ENCODE measurements at regions not wholly inside any gene's neighbourhood (a gene's known extent, or its start where the extent isn't known, plus 50 kb on each side); places are given as distances from the start of the nearest gene placed in this dataset.

DNA sequence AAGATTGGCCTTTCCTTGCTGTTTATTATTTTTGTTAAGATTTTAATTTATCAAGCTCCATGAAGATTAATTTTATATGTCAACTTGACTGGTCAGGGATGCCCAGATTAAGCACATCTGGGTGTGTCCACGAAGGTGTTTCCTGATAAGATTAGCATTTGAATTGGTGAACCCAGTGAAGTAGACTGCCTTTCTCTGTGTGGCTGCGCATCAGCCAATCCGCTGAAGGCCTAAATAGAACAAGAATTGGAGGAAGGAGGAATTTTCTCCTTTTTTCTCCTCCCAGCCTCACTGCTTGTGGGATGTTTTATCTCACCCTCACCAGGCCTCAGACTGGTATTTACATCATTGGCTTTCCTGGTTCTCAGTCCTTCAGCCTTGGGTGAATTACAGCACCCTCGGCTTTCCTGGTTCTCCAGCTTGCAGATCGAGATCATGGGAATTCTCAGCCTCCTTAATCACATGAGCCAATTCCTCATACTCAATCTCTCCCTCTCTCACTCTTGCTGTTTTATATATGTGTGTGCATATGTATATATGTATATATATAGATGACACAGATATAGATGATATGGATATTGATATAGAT lies 135.4 kb upstream of the SPEF2 start:
- Histone ChIP-seq H3K9ac (ENCODE audit: low read length) (no peak overlapping the region), H3K9me3 (replicated peaks; ENCODE audit: insufficient read depth, low read length) (no peaks in the 10 kb centered on the region), H2AFZ (ENCODE audit: low read length) (no peak overlapping the region), H4K20me1 (ENCODE audit: insufficient read depth, low read length) (no peaks in the 10 kb centered on the region), H3K27me3 (replicated peaks; ENCODE audit: insufficient read depth, low read length) (no peaks in the 10 kb centered on the region), H3K4me1 (ENCODE audit: low read length) (peaks cover 11% of the 10 kb centered on the region), H3K4me2 (ENCODE audit: low read depth, low read length) (no peak overlapping the region), H3K79me2 (ENCODE audit: low read length) (no peaks in the 10 kb centered on the region), H3F3A (ENCODE audit: insufficient read depth, low read length) (no peaks in the 10 kb centered on the region), H3K36me3 (replicated peaks; ENCODE audit: insufficient read depth, low read length) (no peaks in the 10 kb centered on the region), H3K27ac (ENCODE audit: low read length) (no peak overlapping the region), H3K9me2 (replicated peaks; ENCODE audit: insufficient read depth, low read length) (no peaks in the 10 kb centered on the region), H3K4me3 (ENCODE audit: low read length) (no peak overlapping the region)
- no peak for TF ChIP-seq EZH2phosphoT487 (IDR thresholded peaks at IDR 0.05; ENCODE audit: low read length)
- TF ChIP-seq, protein P1, sequence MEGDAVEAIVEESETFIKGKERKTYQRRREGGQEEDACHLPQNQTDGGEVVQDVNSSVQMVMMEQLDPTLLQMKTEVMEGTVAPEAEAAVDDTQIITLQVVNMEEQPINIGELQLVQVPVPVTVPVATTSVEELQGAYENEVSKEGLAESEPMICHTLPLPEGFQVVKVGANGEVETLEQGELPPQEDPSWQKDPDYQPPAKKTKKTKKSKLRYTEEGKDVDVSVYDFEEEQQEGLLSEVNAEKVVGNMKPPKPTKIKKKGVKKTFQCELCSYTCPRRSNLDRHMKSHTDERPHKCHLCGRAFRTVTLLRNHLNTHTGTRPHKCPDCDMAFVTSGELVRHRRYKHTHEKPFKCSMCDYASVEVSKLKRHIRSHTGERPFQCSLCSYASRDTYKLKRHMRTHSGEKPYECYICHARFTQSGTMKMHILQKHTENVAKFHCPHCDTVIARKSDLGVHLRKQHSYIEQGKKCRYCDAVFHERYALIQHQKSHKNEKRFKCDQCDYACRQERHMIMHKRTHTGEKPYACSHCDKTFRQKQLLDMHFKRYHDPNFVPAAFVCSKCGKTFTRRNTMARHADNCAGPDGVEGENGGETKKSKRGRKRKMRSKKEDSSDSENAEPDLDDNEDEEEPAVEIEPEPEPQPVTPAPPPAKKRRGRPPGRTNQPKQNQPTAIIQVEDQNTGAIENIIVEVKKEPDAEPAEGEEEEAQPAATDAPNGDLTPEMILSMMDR (IDR thresholded peaks at IDR 0.05; ENCODE audit: low read length): no peak
- TF ChIP-seq EZH2 (optimal IDR thresholded peaks at IDR 0.05; ENCODE audit: low read depth, low read length): no peak
- DNase-seq: no peak

- peak; percentile 73 for DNase-seq
- H3F3A ChIP-seq (ENCODE audit: insufficient read depth, low read length): no peaks in the 10 kb centered on the region
- H3K4me3 ChIP-seq (ENCODE audit: low read length): peak overlapping the region; percentile 25; the same call in 1 of the 2 replicates
- H3K9ac ChIP-seq (ENCODE audit: low read length): peak overlapping the region; percentile 4; the same call in 1 of the 2 replicates
- H4K20me1 ChIP-seq (ENCODE audit: insufficient read depth, low read length): no peaks in the 10 kb centered on the region
- peak overlapping the region; percentile 6; the same call in 1 of the 2 replicates for H3K27ac ChIP-seq (ENCODE audit: low read length)
- H3K79me2 ChIP-seq (ENCODE audit: low read length): no peaks in the 10 kb centered on the region
- no peaks in the 10 kb centered on the region for H3K27me3 ChIP-seq (replicated peaks; ENCODE audit: insufficient read depth, low read length)
- H3K9me3 ChIP-seq (replicated peaks; ENCODE audit: insufficient read depth, low read length): no peaks in the 10 kb centered on the region
- H3K36me3 ChIP-seq (replicated peaks; ENCODE audit: insufficient read depth, low read length): no peaks in the 10 kb centered on the region
- H3K4me1 ChIP-seq (ENCODE audit: low read length): peaks cover 11% of the 10 kb centered on the region
- TF ChIP-seq EZH2 (optimal IDR thresholded peaks at IDR 0.05; ENCODE audit: low read depth, low read length): no peak
- TF ChIP-seq, protein P1 (IDR thresholded peaks at IDR 0.05; ENCODE audit: low read length): no peak
- no peak for TF ChIP-seq EZH2phosphoT487 (IDR thresholded peaks at IDR 0.05; ENCODE audit: low read length)
- H2AFZ ChIP-seq (ENCODE audit: low read length): peak overlapping the region; percentile 93
- H3K9me2 ChIP-seq (replicated peaks; ENCODE audit: insufficient read depth, low read length): no peaks in the 10 kb centered on the region
- H3K4me2 ChIP-seq (ENCODE audit: low read depth, low read length): peak overlapping the region; percentile 65
Observed at GRCh38 chr5:35478856-35479682, 138.6 kb upstream of the SPEF2 start.

DNA sequence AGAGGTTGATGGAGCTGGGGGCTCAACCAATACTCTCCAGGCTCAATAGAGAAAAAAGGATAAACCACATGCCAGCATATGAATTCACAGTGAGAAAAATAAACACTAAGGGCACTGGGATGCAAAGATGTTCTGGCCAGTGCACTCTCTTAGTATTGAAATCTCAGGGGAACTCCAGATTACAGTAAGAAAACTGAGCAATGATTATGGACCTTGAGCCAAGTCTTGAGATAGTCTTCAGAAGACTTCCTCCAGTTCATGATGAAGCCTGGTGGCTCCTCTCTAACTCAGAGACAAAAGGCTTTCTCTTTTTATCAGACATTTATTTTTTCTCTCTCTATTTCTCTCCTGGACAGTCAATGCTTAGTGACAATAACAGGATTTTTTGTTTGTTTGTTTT lies 139.8 kb upstream of the SPEF2 start:
- no peaks in the 10 kb centered on the region for H3F3A ChIP-seq (ENCODE audit: insufficient read depth, low read length)
- H4K20me1 ChIP-seq (ENCODE audit: insufficient read depth, low read length): no peaks in the 10 kb centered on the region
- no peaks in the 10 kb centered on the region for H3K9me2 ChIP-seq (replicated peaks; ENCODE audit: insufficient read depth, low read length)
- H3K9me3 ChIP-seq (replicated peaks; ENCODE audit: insufficient read depth, low read length): no peaks in the 10 kb centered on the region
- no peaks in the 10 kb centered on the region for H3K79me2 ChIP-seq (ENCODE audit: low read length)
- H3K36me3 ChIP-seq (replicated peaks; ENCODE audit: insufficient read depth, low read length): no peaks in the 10 kb centered on the region
- no peaks in the 10 kb centered on the region for H3K27me3 ChIP-seq (replicated peaks; ENCODE audit: insufficient read depth, low read length)
- H3K4me1 ChIP-seq (ENCODE audit: low read length): peaks cover 11% of the 10 kb centered on the region
- H3K4me2 ChIP-seq (ENCODE audit: low read depth, low read length): no peak overlapping the region
- DNase-seq: no peak
- H3K9ac ChIP-seq (ENCODE audit: low read length): no peak overlapping the region
- TF ChIP-seq EZH2 (optimal IDR thresholded peaks at IDR 0.05; ENCODE audit: low read depth, low read length) (no peak), EZH2phosphoT487 (IDR thresholded peaks at IDR 0.05; ENCODE audit: low read length) (no peak)
- TF ChIP-seq, protein P1 (IDR thresholded peaks at IDR 0.05; ENCODE audit: low read length): no peak
- H3K27ac ChIP-seq (ENCODE audit: low read length): no peak overlapping the region
- no peak overlapping the region for H3K4me3 ChIP-seq (ENCODE audit: low read length)
- H2AFZ ChIP-seq (ENCODE audit: low read length): no peak overlapping the region
